Lower lobe of right lung (tissue), 2 donors: ENCODE measurements at regions not wholly inside any gene's neighbourhood (a gene's known extent, or its start where the extent isn't known, plus 50 kb on each side); places are given as distances from the start of the nearest gene placed in this dataset.

Source experiments
- ATAC-seq, 2 donors: fragments of 200-7000 bp; cut with Tn5 transposase; one replicate each; pipeline ENCODE4 v1.9.1; 2020 to 2022; ENCODE audit warnings: mild to moderate bottlenecking in 2 of 2, moderate library complexity in 2 of 2
- DNase-seq: peaks from one replicate; pipeline ENCODE4 v3.0.0-alpha.2; 2020
- H3K27ac ChIP-seq: fragments of 200-600 bp; one replicate; pipeline ENCODE4 v1.8.0; 2022
- H3K27me3 ChIP-seq: fragments of 200-600 bp; one replicate; pipeline ENCODE4 v1.8.0; 2022; ENCODE audit warnings: low read depth
- H3K36me3 ChIP-seq: fragments of 200-600 bp; one replicate; pipeline ENCODE4 v1.8.0; 2022; ENCODE audit warnings: mild to moderate bottlenecking
- H3K4me1 ChIP-seq: fragments of 200-600 bp; one replicate; pipeline ENCODE4 v1.8.0; 2022
- H3K4me3 ChIP-seq: fragments of 200-600 bp; one replicate; pipeline ENCODE4 v1.8.0; 2022; ENCODE audit warnings: mild to moderate bottlenecking
- H3K9me3 ChIP-seq: fragments of 200-600 bp; one replicate; pipeline ENCODE4 v1.8.0; 2022
- intact Hi-C: fragments of 100-400 bp; cut with DNase I; formaldehyde crosslinking; loops from one replicate; pipeline ENCODE4 v1.11.0; 2022
- TF ChIP-seq, protein P1 (sequence below): fragments of 200-600 bp; IDR thresholded peaks from one replicate; pipeline ENCODE4 v1.8.0; 2022; ENCODE audit warnings: antibody characterized with exemption, mild to moderate bottlenecking
- donor health status: DM: no; HTN: yes; CAD: no; lungs with severe emphysema.

DNA sequence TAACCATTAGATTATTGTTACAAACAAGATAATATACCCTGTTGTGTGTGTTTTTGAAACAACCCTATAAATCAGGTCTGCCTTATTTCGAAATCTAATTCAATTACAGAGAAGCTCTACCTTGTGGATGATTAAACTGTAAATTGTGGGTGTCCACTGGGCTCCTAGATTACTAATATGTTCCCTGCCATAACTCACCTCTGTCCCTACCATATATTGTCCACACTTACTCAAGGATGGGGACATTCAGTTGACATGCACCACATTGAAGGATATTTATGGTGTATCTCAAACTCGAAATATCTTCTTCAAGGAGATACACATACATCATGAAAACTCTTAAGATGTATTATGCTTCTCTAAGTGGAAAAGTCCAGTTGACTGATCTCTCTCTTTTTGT is 617.6 kb upstream of the EEF2KMT start:
- no peak for DNase-seq
- H3K9me3 ChIP-seq = no peaks in the 10 kb centered on the region
- no peak for ATAC-seq
- intact Hi-C loops = no loop called here
- H3K27me3 ChIP-seq = no peaks in the 10 kb centered on the region
- no peaks in the 10 kb centered on the region for H3K36me3 ChIP-seq
- no peaks in the 10 kb centered on the region for H3K4me1 ChIP-seq
- H3K4me3 ChIP-seq = no peak overlapping the region
- TF ChIP-seq, protein P1, sequence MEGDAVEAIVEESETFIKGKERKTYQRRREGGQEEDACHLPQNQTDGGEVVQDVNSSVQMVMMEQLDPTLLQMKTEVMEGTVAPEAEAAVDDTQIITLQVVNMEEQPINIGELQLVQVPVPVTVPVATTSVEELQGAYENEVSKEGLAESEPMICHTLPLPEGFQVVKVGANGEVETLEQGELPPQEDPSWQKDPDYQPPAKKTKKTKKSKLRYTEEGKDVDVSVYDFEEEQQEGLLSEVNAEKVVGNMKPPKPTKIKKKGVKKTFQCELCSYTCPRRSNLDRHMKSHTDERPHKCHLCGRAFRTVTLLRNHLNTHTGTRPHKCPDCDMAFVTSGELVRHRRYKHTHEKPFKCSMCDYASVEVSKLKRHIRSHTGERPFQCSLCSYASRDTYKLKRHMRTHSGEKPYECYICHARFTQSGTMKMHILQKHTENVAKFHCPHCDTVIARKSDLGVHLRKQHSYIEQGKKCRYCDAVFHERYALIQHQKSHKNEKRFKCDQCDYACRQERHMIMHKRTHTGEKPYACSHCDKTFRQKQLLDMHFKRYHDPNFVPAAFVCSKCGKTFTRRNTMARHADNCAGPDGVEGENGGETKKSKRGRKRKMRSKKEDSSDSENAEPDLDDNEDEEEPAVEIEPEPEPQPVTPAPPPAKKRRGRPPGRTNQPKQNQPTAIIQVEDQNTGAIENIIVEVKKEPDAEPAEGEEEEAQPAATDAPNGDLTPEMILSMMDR = no peak
- H3K27ac ChIP-seq = no peak overlapping the region

DNA sequence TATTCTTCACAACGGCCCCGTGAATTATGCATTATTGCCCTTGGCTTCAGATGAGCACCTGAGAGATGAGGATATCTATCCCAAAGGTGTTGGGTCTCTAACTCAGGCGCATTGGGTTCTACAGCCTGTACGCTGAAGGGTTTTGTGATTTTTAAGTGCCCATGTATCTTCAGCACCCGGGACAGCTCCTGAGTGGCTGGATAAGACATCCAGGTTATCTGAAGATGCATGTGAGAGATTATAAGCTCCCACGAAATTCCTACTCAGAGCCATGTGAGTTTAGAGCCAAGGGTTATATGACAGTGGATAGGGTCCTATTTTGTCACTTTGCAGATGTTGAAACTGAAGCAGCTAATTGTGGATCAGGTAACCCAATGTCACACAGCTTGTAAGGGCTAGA is 612.3 kb upstream of the EEF2KMT start:
- DNase-seq = no peak
- Histone ChIP-seq H3K9me3 (no peaks in the 10 kb centered on the region), H3K4me1 (no peaks in the 10 kb centered on the region), H3K27me3 (no peaks in the 10 kb centered on the region), H3K4me3 (no peak overlapping the region), H3K36me3 (no peaks in the 10 kb centered on the region), H3K27ac (no peak overlapping the region)
- ATAC-seq = no peak
- intact Hi-C loops = no loop called here
- TF ChIP-seq, protein P1 = no peak

DNA sequence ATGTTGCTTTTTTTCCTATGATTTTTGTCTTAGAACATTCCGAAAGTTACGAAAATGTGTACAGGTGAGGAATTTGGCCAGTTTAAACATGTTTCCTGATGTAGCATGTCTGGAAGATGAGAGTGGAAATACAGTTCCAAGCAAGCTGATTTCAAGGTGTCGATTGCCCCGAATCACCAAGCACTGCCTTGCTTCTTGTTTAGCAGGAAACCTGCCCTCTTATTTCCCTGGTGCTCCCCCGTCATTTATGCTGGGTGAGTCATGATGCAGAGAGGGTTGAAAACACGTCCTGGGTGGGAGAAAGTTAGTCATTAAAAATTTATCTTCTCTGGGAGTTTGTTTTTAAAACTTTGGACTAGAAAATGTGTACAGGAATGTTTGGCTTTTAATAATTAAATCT is 608.6 kb upstream of the EEF2KMT start:
- Histone ChIP-seq H3K4me3 (no peak overlapping the region), H3K27ac (no peak overlapping the region), H3K4me1 (no peaks in the 10 kb centered on the region), H3K36me3 (no peaks in the 10 kb centered on the region), H3K9me3 (no peaks in the 10 kb centered on the region), H3K27me3 (no peaks in the 10 kb centered on the region)
- intact Hi-C loops = no loop called here
- TF ChIP-seq, protein P1 = no peak
- no peak for ATAC-seq
- no peak for DNase-seq

DNA sequence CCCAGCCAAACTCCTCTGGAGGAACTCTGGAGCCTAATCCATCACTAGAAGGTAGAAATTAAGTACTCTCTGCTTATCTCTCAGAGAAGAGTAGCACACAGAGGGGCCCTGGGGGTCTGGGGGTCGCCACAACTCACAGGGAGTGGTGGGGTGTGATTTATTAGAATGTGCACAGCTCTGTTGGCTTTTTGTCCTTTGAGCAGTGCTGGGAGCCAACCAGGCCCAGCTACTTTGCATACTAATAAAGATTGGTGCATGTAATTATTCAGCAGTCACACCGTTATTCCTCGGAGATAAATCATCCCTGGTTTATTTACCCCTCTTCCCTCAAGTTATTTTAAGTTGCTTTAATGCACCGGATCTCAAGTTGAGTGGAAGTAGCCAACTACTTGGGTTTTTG is 606.7 kb upstream of the EEF2KMT start:
- H3K9me3 ChIP-seq = no peaks in the 10 kb centered on the region
- H3K27ac ChIP-seq = no peak overlapping the region

DNA sequence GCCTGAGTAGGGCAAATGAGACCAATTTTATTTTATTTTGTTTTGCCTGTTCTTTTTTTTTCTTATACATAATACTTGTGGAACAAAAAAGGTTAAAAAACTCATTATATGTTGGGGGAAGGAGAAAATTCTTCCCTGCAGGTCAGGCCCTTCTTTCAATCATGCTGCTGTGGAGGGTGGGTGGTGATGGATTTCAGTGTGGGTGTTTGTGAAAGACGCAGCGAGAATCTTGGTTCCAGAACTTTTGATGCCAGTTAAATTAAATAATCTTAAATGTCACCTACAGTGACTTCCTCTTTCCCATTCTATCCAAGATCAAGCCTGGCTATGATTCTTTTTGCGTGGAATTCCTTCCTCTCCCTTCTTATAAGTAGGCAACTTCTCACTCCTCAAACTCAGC is 595.8 kb upstream of the EEF2KMT start:
- no peak for DNase-seq
- Histone ChIP-seq H3K4me3 (no peak overlapping the region), H3K27ac (no peak overlapping the region), H3K27me3 (no peaks in the 10 kb centered on the region), H3K4me1 (no peaks in the 10 kb centered on the region), H3K36me3 (no peaks in the 10 kb centered on the region), H3K9me3 (no peaks in the 10 kb centered on the region)
- TF ChIP-seq, protein P1 = no peak
- intact Hi-C loops = no loop called here
- ATAC-seq = no peak

More for the DNA sequence above, 606.7 kb upstream of the EEF2KMT start:
- Histone ChIP-seq H3K4me1 (no peaks in the 10 kb centered on the region), H3K4me3 (no peak overlapping the region), H3K36me3 (no peaks in the 10 kb centered on the region), H3K27me3 (no peaks in the 10 kb centered on the region)
- no peak for ATAC-seq
- intact Hi-C loops = no loop called here
- no peak for DNase-seq
- TF ChIP-seq, protein P1 = no peak

DNA sequence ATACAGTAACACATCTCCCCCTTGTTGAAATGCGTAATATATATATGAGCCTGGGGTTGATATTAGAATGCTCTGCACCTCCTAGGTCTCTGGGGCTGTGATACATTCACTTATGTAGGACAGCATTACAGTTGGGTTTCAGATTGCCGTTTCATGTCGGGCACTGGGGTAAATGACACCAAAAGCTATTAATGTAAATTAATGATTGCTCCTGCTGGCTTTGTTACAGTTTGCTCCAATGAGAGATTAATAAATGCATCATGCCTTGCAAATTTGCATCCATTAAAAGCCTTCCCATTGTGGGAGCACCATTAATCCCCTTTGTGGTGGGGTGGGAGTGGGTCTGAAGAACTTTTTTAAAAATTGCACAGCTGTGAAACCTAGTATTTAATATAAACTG is 584.4 kb upstream of the EEF2KMT start:
- H3K4me1 ChIP-seq = no peaks in the 10 kb centered on the region
- H3K27ac ChIP-seq = no peak overlapping the region
- intact Hi-C loops = no loop called here
- ATAC-seq = no peak
- no peak overlapping the region for H3K4me3 ChIP-seq
- no peaks in the 10 kb centered on the region for H3K36me3 ChIP-seq
- no peaks in the 10 kb centered on the region for H3K27me3 ChIP-seq
- H3K9me3 ChIP-seq = no peaks in the 10 kb centered on the region
- TF ChIP-seq, protein P1 = no peak
- DNase-seq = no peak
